GM12865 (cell line): ENCODE measurements at regions not wholly inside any gene's neighbourhood (a gene's known extent, or its start where the extent isn't known, plus 50 kb on each side); places are given as distances from the start of the nearest gene placed in this dataset.

Experiments
- DNase-seq: peaks from one replicate; pipeline ENCODE4 v3.0.0; 2010; ENCODE audit warnings: low read depth
- H3K4me3 ChIP-seq: 2 replicates; pipeline ENCODE4 v1.5.1; 2011; ENCODE audit warnings: mild to moderate bottlenecking, low read depth, low read length, control low read depth
- CTCF ChIP-seq: IDR thresholded peaks from 2 replicates; pipeline ENCODE4 v1.5.1; 2011; ENCODE audit warnings: low read length, control low read depth, low read depth, inconsistent platforms; ENCODE audit not compliant: insufficient read depth; ENCODE audit errors: missing control alignments

DNA sequence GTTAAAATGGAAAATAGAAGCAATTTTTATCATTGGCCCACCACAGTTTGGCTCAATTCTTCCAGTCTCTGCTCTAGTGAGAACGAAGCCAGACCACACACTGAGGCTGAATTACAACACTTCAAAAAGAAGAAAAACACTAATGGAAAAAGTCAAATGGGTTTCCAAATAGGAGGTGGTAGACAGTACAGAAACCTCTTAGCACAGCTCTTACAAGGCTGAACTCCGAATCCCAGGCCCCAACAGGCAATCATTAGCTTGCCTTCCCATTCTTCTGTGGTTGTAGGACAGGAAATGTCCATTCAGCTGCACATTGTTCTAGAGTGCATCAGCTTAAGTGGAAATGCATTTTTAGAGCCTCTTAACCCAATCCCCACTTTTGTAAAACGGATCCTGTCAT lies 115.1 kb upstream of the MEOX2 start:
- TF ChIP-seq CTCF = no peak
- no peak for DNase-seq
- no peak overlapping the region for H3K4me3 ChIP-seq

DNA sequence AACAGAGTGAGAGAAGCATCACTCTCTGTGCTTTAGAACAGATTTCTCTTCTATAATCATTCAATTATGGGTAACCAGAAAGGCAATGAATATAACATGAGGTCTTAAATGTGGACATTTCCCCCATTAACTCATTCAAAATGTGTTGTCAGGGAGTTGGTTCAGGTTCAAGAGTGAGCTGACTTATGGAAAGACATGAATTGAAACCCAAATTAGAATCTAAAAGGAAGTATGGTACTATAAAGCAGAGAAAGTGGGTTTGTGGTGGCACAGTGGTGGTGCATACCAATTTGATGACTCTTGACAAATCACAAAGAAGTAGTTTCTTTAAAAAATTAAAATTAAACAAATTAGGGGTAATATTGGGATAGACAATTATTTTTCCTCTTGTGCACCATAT lies 114.6 kb upstream of the MEOX2 start:
- H3K4me3 ChIP-seq = no peak overlapping the region
- no peak for DNase-seq
- TF ChIP-seq CTCF = no peak

DNA sequence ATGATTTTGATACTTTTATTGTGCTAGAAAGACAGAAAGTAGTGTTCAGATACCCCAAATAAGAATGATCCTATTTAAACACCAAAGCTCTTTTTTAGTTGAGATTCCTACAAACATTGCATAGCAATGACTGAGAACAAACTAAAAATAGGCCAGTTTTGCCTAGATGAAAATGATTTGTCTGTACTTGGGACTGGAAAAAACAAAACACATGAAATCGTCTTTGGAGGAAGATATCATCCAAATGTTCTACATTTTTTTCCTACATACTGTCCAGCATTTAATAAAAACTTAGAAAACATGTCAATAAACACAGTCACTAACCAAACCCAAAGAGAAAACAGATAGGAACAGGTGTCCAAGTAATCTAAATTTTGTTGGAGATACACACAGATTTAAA lies 111.6 kb upstream of the MEOX2 start:
- H3K4me3 ChIP-seq = no peak overlapping the region
- DNase-seq = no peak
- no peak for TF ChIP-seq CTCF

- no peak for DNase-seq
- TF ChIP-seq CTCF = no peak
- H3K4me3 ChIP-seq = no peak overlapping the region
Observed at GRCh38 chr7:15795393-15795792, 108.9 kb upstream of the MEOX2 start.

DNA sequence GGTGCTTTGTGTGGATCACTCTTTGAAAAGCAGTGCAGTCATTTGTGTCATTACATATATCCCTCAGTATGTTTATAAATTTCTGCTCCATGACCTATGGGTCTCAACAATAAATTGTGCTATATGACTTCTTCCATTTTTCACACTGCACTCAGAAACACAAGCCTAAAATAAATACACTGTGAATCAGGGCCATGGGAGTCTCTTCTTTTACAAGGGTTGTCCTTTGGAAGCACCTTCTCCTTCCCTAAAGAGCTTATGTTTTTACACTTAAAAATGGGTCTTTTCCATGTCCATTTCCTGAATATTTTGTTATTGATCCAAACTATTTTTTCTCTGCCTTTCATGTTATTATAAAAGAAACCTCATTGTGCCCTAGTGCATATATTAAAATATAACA lies 108.3 kb upstream of the MEOX2 start:
- no peak for DNase-seq
- TF ChIP-seq CTCF = no peak
- H3K4me3 ChIP-seq = no peak overlapping the region

DNA sequence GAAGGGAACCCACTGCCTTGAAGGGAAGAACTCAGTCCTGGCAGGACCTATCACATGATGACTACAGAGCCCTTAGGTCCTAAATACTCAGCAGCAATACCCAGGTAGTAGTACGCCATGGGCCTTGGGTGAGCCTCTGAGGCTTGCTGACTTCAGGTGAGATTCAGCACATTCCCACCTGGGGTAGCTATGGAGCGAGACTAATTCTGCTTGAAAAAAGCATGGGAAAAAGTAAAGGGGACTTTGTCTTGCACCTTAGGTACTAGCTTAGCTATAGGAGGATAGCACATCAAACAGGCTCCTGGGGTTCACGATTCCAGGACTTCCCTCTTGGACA lies 98.2 kb upstream of the MEOX2 start:
- DNase-seq = no peak
- TF ChIP-seq CTCF = no peak
- no peak overlapping the region for H3K4me3 ChIP-seq

DNA sequence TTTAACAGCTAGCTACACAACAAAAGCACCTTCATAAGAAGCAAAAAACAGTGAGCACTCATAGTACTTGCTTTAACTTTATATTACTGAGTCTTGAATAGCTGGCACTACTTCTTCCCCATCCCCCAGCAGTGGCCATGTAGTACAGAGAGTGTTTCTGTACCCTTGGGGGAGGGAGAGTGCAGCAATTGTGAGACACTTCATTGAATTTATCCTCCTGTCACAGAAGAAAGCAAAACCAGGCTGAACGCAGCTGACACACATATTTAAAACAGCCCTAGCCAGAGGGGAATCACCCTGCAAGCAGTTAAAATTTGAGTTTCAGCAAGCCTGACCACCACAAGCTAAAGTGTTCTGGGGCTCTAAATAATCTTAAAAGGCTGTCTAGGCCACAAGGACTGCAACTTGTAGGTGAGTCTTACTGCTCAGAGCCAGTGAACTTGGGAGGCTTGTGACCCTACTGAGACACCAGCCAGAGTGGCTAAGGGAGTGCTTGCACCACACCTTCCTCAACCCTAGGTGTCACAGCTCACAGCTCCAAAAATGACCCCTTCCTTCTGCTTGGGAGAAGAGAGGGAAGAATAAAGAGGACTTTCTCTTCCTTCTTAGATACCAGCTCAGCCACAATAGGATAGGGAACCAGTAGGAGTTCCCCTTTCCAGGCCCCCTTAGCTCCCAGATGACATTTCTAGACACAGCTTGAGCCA lies 97.7 kb upstream of the MEOX2 start:
- H3K4me3 ChIP-seq = no peak overlapping the region
- no peak for TF ChIP-seq CTCF
- no peak for DNase-seq
